ENCODE measurements at regions not wholly inside any gene's neighbourhood (a gene's known extent, or its start where the extent isn't known, plus 50 kb on each side); places are given as distances from the start of the nearest gene placed in this dataset.

GRCh38 chr3:14256561-14257342 is 78.1 kb downstream of the LSM3 start:
- H3K27me3 ChIP-seq: no peaks in the 10 kb centered on the region
- H3K4me3 ChIP-seq: no peak overlapping the region
- H3K36me3 ChIP-seq: no peaks in the 10 kb centered on the region
- TF ChIP-seq POLR2A (IDR thresholded peaks at IDR 0.05): no peak
- no peak for TF ChIP-seq CTCF (IDR thresholded peaks at IDR 0.05)
- no peak for TF ChIP-seq POLR2AphosphoS5 (IDR thresholded peaks at IDR 0.05)
- H3K9me3 ChIP-seq: no peaks in the 10 kb centered on the region
- H3K27ac ChIP-seq: no peak overlapping the region
- H3K4me1 ChIP-seq: no peaks in the 10 kb centered on the region
- intact Hi-C loops (cut with DNase I; ENCODE audit: low total_unique reads): no loop called here
- DNase-seq (ENCODE audit: low spot score in 2 of 2): no peak

DNA sequence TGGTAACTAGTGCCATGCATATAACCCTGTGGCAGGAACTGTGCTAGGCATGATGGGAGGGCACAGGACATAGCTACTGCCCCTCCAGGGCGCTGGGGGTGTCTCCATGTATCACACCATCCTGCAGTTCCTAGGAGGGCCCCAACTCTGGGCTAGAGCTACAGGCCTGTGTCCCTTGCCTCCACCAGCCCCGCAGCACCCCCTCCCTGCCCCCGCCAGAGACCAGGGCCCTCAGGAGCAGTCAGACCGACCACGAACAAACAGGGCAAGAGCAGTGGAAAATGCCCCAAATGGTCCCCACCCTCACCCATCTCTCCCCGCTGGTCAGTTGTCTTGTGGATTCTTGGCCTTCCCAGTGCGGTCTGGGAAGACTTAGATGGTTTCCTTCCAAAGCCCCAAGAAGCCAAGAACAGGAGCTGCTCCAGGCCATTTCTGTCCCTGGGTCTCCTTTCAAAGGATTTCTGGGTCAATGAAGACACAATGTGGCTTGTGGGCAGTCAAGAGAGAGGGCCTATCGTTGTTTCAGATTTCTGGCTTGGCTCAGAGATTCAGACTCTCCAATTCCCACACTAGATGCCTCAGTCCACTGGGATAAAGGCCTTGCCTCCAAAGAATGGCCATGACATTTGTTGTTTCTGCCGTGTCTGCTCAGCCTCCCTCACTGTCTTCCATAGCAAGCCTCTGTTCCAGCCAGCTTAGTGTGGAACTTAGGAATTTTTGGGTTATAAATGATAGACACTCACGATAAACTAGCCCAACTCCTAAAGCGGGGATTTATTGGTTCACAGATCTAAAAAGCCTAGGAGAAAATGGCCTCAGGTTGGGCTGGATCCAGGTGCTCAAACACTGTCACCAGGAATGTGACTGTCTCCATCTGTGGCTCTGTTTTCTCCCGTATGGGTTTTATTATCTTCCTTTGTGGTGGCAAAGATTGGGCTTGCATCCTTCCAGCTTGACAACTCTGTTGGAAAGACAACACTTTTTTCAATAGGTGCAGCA is 80.6 kb downstream of the LSM3 start:
- Histone ChIP-seq H3K4me3 (no peak overlapping the region), H3K4me1 (no peaks in the 10 kb centered on the region), H3K9me3 (no peaks in the 10 kb centered on the region), H3K36me3 (no peaks in the 10 kb centered on the region), H3K27ac (peak overlapping the region; percentile 54 to 58), H3K27me3 (no peaks in the 10 kb centered on the region)
- TF ChIP-seq POLR2AphosphoS5 (IDR thresholded peaks at IDR 0.05): no peak
- TF ChIP-seq POLR2A (IDR thresholded peaks at IDR 0.05): no peak
- TF ChIP-seq CTCF (IDR thresholded peaks at IDR 0.05): no peak
- peak in 1 of 2 donors; percentile 69 for DNase-seq (ENCODE audit: low spot score in 2 of 2)
- intact Hi-C loops (cut with DNase I; ENCODE audit: low total_unique reads): no loop called here

GRCh38 chr3:14260463-14260862 is 81.8 kb downstream of the LSM3 start:
- no peak overlapping the region for H3K27ac ChIP-seq
- H3K4me3 ChIP-seq: no peak overlapping the region
- DNase-seq (ENCODE audit: low spot score in 2 of 2): no peak
- H3K4me1 ChIP-seq: no peaks in the 10 kb centered on the region
- no peaks in the 10 kb centered on the region for H3K27me3 ChIP-seq
- H3K36me3 ChIP-seq: no peaks in the 10 kb centered on the region
- H3K9me3 ChIP-seq: no peaks in the 10 kb centered on the region
- TF ChIP-seq CTCF (IDR thresholded peaks at IDR 0.05) (no peak), POLR2AphosphoS5 (IDR thresholded peaks at IDR 0.05) (no peak), POLR2A (IDR thresholded peaks at IDR 0.05) (no peak)
- intact Hi-C loops (cut with DNase I; ENCODE audit: low total_unique reads): loop anchor here (5.0 kb wide), 1 partner anchor 207 kb away; no protein-coding TSS in a partner anchor

DNA sequence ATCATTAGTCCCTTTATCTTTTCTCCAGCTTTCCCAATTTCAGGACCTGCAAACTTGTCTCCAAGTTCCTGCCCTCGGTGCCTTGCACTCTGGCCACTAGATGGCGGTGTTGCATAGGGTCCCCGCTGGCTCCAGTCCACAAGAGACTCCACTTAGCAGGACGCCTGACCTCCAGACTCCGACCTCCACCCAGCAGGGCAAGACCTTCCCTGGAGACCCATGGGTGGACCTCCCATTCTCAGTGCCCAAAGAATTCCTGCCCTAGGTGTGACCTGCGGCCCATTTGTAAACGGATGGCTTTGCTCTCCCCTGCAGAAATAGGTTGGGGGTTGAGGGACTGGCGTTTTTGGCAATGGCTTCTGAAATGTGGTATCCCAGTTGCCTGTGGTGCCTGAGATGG is 82.6 kb downstream of the LSM3 start:
- H3K27ac ChIP-seq: no peak overlapping the region
- peak; percentile 79 to 87 for DNase-seq (ENCODE audit: low spot score in 2 of 2)
- H3K27me3 ChIP-seq: no peaks in the 10 kb centered on the region
- H3K9me3 ChIP-seq: no peaks in the 10 kb centered on the region
- no peak for TF ChIP-seq POLR2A (IDR thresholded peaks at IDR 0.05)
- TF ChIP-seq CTCF (IDR thresholded peaks at IDR 0.05): peak; percentile 81 to 96 (median 84)
- peak in 1 of 3 donors; percentile 37 for TF ChIP-seq POLR2AphosphoS5 (IDR thresholded peaks at IDR 0.05)
- no peak overlapping the region for H3K4me3 ChIP-seq
- intact Hi-C loops (cut with DNase I; ENCODE audit: low total_unique reads): loop anchor here (5.0 kb wide), 1 partner anchor 206 kb away; no protein-coding TSS in a partner anchor
- H3K4me1 ChIP-seq: no peaks in the 10 kb centered on the region
- H3K36me3 ChIP-seq: no peaks in the 10 kb centered on the region

All from breast epithelium (tissue), 4 donors.